DOHH2 (cell line): ENCODE measurements at regions not wholly inside any gene's neighbourhood (a gene's known extent, or its start where the extent isn't known, plus 50 kb on each side); places are given as distances from the start of the nearest gene placed in this dataset.

ENCODE experiments used
- H3F3A ChIP-seq: fragments of 200-600 bp; sonication (generic), shearing (Covaris generic); 2 replicates; pipeline ENCODE4 v1.6.0; 2016; ENCODE audit warnings: antibody characterized with exemption, mild to moderate bottlenecking; ENCODE audit not compliant: control insufficient read depth, insufficient read depth
- H3K27ac ChIP-seq: fragments of 200-600 bp; sonication (generic); 2 replicates; pipeline ENCODE4 v1.5.1; 2014; ENCODE audit warnings: low read depth, mild to moderate bottlenecking, low read length, moderate library complexity
- H3K27me3 ChIP-seq: fragments of 200-600 bp; sonication (generic); 2 replicates; pipeline ENCODE4 v1.6.1; 2014; ENCODE audit warnings: mild to moderate bottlenecking, low read length, mixed read lengths; ENCODE audit not compliant: control insufficient read depth
- H3K36me3 ChIP-seq: fragments of 200-600 bp; sonication (generic); 2 replicates; pipeline ENCODE4 v1.6.1; 2014; ENCODE audit warnings: mild to moderate bottlenecking, low read length, moderate library complexity, mixed read lengths; ENCODE audit not compliant: control insufficient read depth
- H3K4me1 ChIP-seq: fragments of 200-600 bp; sonication (generic); 2 replicates; pipeline ENCODE4 v1.6.1; 2014; ENCODE audit warnings: mild to moderate bottlenecking, low read length, mixed read lengths; ENCODE audit not compliant: control insufficient read depth
- H3K4me2 ChIP-seq: fragments of 200-600 bp; sonication (generic); 2 replicates; pipeline ENCODE4 v1.6.0; 2014; ENCODE audit warnings: mild to moderate bottlenecking, low read length, moderate library complexity
- H3K4me3 ChIP-seq: fragments of 200-600 bp; sonication (generic); 2 replicates; pipeline ENCODE4 v1.5.1; 2014; ENCODE audit warnings: mild to moderate bottlenecking, low read length, mixed read lengths
- H3K79me2 ChIP-seq: fragments of 200-600 bp; sonication (generic); 2 replicates; pipeline ENCODE4 v1.6.1; 2014; ENCODE audit warnings: mild to moderate bottlenecking, low read length, mixed read lengths; ENCODE audit not compliant: control insufficient read depth
- H3K9me2 ChIP-seq: fragments of 200-600 bp; sonication (generic); replicated peaks from 2 replicates; pipeline ENCODE4 v1.6.1; 2014; ENCODE audit warnings: mild to moderate bottlenecking, low read length, mixed read lengths; ENCODE audit not compliant: control insufficient read depth
- H3K9me3 ChIP-seq: fragments of 200-600 bp; sonication (generic); 2 replicates; pipeline ENCODE4 v1.6.1; 2014; ENCODE audit warnings: antibody characterized with exemption, low read length, mixed read lengths; ENCODE audit not compliant: control insufficient read depth, insufficient read depth
- H4K20me1 ChIP-seq: fragments of 200-600 bp; sonication (generic); 2 replicates; pipeline ENCODE4 v1.6.0; 2014; ENCODE audit warnings: low read depth, mild to moderate bottlenecking, antibody characterized with exemption, low read length, moderate library complexity; ENCODE audit not compliant: control insufficient read depth, insufficient read depth
- EZH2phosphoT487 ChIP-seq: fragments of 200-600 bp; sonication (generic); IDR thresholded peaks from 2 replicates; pipeline ENCODE4 v1.6.1; 2017; ENCODE audit warnings: borderline replicate concordance, mild to moderate bottlenecking, antibody characterized with exemption, low read length, moderate library complexity, mixed read lengths
- TF ChIP-seq, protein P1 (sequence below): fragments of 200-600 bp; sonication (generic); IDR thresholded peaks from one replicate; pipeline ENCODE4 v1.5.1; 2014; ENCODE audit warnings: antibody characterized with exemption, mild to moderate bottlenecking, low read depth, low read length; ENCODE audit not compliant: poor library complexity, severe bottlenecking

DNA sequence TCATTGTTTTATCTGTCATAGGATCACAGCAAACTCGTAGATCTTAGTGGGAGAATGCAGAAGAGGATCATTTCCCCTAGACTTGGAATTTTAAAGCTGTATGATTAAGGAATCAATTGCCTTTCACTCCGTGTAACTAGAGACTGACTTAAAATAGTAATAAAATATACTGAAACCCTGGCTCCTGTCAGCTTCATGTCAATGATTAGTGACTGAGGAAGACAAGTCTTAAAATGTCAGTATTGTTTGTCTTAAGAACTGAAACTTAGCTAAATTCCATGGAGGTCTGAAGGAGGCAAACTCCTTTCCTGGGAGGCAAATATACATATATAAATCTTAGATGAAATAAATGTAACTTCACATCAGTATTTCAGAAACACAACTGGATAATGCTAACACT, 1016.7 kb upstream of the PCDH10 start:
- no peak for TF ChIP-seq EZH2phosphoT487
- H3K4me2 ChIP-seq = no peak overlapping the region

GRCh38 chr4:132169660-132170059, 979.4 kb upstream of the PCDH10 start:
- Histone ChIP-seq H3K27me3 (no peaks in the 10 kb centered on the region), H3K36me3 (no peaks in the 10 kb centered on the region), H3K9me2 (no peaks in the 10 kb centered on the region), H3K4me1 (no peaks in the 10 kb centered on the region), H3K4me2 (no peak overlapping the region), H3K4me3 (no peak overlapping the region), H3K79me2 (no peaks in the 10 kb centered on the region), H4K20me1 (no peaks in the 10 kb centered on the region), H3K9me3 (peaks cover 8% of the 10 kb centered on the region; the same call in 1 of the 2 replicates), H3K27ac (no peak overlapping the region), H3F3A (no peaks in the 10 kb centered on the region)
- no peak for TF ChIP-seq EZH2phosphoT487
- TF ChIP-seq, protein P1, sequence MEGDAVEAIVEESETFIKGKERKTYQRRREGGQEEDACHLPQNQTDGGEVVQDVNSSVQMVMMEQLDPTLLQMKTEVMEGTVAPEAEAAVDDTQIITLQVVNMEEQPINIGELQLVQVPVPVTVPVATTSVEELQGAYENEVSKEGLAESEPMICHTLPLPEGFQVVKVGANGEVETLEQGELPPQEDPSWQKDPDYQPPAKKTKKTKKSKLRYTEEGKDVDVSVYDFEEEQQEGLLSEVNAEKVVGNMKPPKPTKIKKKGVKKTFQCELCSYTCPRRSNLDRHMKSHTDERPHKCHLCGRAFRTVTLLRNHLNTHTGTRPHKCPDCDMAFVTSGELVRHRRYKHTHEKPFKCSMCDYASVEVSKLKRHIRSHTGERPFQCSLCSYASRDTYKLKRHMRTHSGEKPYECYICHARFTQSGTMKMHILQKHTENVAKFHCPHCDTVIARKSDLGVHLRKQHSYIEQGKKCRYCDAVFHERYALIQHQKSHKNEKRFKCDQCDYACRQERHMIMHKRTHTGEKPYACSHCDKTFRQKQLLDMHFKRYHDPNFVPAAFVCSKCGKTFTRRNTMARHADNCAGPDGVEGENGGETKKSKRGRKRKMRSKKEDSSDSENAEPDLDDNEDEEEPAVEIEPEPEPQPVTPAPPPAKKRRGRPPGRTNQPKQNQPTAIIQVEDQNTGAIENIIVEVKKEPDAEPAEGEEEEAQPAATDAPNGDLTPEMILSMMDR = no peak

More for the DNA sequence above, 1016.7 kb upstream of the PCDH10 start:
- H3K9me2 ChIP-seq = no peaks in the 10 kb centered on the region
- no peaks in the 10 kb centered on the region for H3K36me3 ChIP-seq
- no peaks in the 10 kb centered on the region; the same call in 1 of the 2 replicates for H3K9me3 ChIP-seq
- no peaks in the 10 kb centered on the region for H4K20me1 ChIP-seq
- no peak overlapping the region for H3K27ac ChIP-seq
- H3F3A ChIP-seq = no peaks in the 10 kb centered on the region
- no peaks in the 10 kb centered on the region for H3K79me2 ChIP-seq
- H3K4me3 ChIP-seq = no peak overlapping the region
- H3K27me3 ChIP-seq = no peaks in the 10 kb centered on the region
- H3K4me1 ChIP-seq = no peaks in the 10 kb centered on the region

DNA sequence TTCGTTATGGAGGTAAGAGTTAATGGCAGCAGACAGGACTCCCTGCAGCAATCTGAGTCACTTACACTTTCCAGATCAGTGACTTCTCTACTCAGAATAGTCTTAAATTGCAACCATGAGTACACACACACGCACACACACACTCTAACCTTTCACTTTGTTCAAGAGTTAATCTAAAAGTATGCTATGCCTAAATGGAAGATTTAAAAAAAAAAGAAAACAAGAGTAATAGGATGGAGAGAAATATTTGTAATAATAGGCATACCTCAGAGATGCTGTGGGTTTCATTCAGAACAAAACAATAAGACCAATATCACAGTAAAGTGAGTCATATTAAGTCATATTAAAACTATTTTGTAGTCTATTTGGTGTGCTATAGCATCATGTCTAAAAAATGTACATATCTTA, 969.1 kb upstream of the PCDH10 start:
- Histone ChIP-seq H3K36me3 (no peaks in the 10 kb centered on the region), H3K27me3 (no peaks in the 10 kb centered on the region), H3K79me2 (no peaks in the 10 kb centered on the region), H3K9me2 (no peaks in the 10 kb centered on the region), H3K4me1 (no peaks in the 10 kb centered on the region), H3K9me3 (peaks cover 4% of the 10 kb centered on the region; the same call in 1 of the 2 replicates), H3F3A (no peaks in the 10 kb centered on the region), H3K27ac (no peak overlapping the region), H3K4me2 (no peak overlapping the region), H4K20me1 (no peaks in the 10 kb centered on the region), H3K4me3 (no peak overlapping the region)
- no peak for TF ChIP-seq EZH2phosphoT487
- TF ChIP-seq, protein P1 = no peak

DNA sequence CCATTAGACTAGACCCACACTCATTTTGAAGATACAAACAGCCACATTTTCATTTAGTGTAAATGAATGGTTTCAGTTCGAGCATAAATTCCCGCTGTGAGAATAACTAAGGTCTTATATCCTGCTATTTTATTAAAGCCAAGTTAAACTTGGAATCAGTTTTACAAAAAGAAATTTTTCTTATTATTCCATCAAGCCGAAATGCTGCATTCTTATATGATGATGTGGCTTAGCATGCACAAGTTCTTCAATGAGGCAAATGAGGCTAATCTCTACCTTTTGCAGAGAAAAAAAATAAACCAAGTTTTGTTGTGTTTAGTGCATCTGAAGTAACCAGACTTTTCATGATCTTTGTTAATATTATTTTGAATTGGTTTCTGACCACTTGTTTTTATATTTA, 953.9 kb upstream of the PCDH10 start:
- no peak overlapping the region for H3K27ac ChIP-seq
- no peaks in the 10 kb centered on the region for H3K79me2 ChIP-seq
- H4K20me1 ChIP-seq = no peaks in the 10 kb centered on the region
- no peaks in the 10 kb centered on the region for H3K27me3 ChIP-seq
- no peak overlapping the region for H3K4me2 ChIP-seq
- H3K9me2 ChIP-seq = no peaks in the 10 kb centered on the region
- H3K4me1 ChIP-seq = no peaks in the 10 kb centered on the region
- H3K4me3 ChIP-seq = no peak overlapping the region
- H3F3A ChIP-seq = no peaks in the 10 kb centered on the region
- no peak for TF ChIP-seq EZH2phosphoT487
- TF ChIP-seq, protein P1 = no peak
- no peaks in the 10 kb centered on the region for H3K9me3 ChIP-seq
- H3K36me3 ChIP-seq = no peaks in the 10 kb centered on the region
